ENCODE measurements at regions not wholly inside any gene's neighbourhood (a gene's known extent, or its start where the extent isn't known, plus 50 kb on each side); places are given as distances from the start of the nearest gene placed in this dataset.

DNA sequence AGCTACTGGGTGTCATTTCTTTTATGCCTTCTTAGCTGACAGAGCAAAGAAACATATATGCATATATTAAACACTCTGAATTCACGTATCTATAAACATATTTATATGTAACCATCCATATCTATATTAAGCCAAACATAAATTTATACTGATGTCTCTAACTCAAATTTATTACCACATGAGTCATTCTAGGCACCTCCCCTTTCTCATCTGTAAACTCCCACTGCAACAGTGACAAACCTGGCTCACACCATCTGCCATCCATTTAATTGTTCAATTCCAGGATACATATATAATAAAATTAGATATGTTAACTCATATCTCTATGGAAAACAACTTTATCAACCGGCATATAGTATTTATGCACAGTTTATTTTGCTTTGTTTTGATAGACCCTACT, 722.3 kb downstream of the SORCS1 start:
- Histone ChIP-seq H3K36me3 (no peaks in the 10 kb centered on the region), H3K4me1 (replicated peaks) (no peaks in the 10 kb centered on the region), H3K27me3 (replicated peaks; ENCODE audit: insufficient read depth) (no peaks in the 10 kb centered on the region), H3K4me3 (no peak overlapping the region), H3K9me3 (no peaks in the 10 kb centered on the region), H3K27ac (no peak overlapping the region)
- 60% methylated on average over 2 of the region's 2 CpGs for WGBS
- TF ChIP-seq CTCF (IDR thresholded peaks at IDR 0.05): no peak
- no peak for TF ChIP-seq POLR2A (IDR thresholded peaks at IDR 0.05)
- TF ChIP-seq POLR2AphosphoS5 (IDR thresholded peaks at IDR 0.05): no peak
- no peak for DNase-seq (ENCODE audit: low spot score)
- intact Hi-C loops (cut with DNase I): no loop called here

DNA sequence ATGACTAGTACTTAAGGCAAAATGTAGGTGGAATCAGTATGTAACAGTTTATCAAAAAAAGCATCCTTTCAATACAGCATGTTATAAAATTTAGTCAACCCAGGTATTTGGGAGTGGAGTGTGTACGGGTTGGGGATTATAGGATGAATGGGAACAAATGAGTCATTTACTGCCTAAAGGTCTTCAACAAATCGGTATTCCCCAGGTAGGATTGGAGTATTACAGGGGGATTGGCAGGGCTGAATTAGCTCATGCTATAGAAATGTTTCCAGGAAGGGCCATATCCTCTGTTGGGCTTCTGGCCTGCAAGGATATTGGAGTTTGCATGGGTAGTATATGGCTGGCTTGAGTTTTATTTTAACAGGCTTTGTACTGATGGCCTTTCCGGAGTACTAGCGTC, 723.7 kb downstream of the SORCS1 start:
- Histone ChIP-seq H3K36me3 (no peaks in the 10 kb centered on the region), H3K4me1 (replicated peaks) (no peaks in the 10 kb centered on the region), H3K27ac (no peak overlapping the region), H3K27me3 (replicated peaks; ENCODE audit: insufficient read depth) (no peaks in the 10 kb centered on the region), H3K9me3 (no peaks in the 10 kb centered on the region), H3K4me3 (no peak overlapping the region)
- intact Hi-C loops (cut with DNase I): no loop called here
- WGBS: 76% methylated on average over 4 of the region's 4 CpGs
- TF ChIP-seq POLR2AphosphoS5 (IDR thresholded peaks at IDR 0.05) (no peak), CTCF (IDR thresholded peaks at IDR 0.05) (no peak), POLR2A (IDR thresholded peaks at IDR 0.05) (no peak)
- no peak for DNase-seq (ENCODE audit: low spot score)

- no peaks in the 10 kb centered on the region for H3K27me3 ChIP-seq (replicated peaks; ENCODE audit: insufficient read depth)
- H3K4me3 ChIP-seq: no peak overlapping the region
- DNase-seq (ENCODE audit: low spot score): no peak
- 85% methylated on average over 2 of the region's 2 CpGs for WGBS
- H3K4me1 ChIP-seq (replicated peaks): no peaks in the 10 kb centered on the region
- intact Hi-C loops (cut with DNase I): no loop called here
- H3K27ac ChIP-seq: no peak overlapping the region
- no peaks in the 10 kb centered on the region for H3K9me3 ChIP-seq
- H3K36me3 ChIP-seq: no peaks in the 10 kb centered on the region
- TF ChIP-seq POLR2AphosphoS5 (IDR thresholded peaks at IDR 0.05) (no peak), CTCF (IDR thresholded peaks at IDR 0.05) (no peak), POLR2A (IDR thresholded peaks at IDR 0.05) (no peak)
Observed at GRCh38 chr10:106440355-106440754, 724.2 kb downstream of the SORCS1 start.

DNA sequence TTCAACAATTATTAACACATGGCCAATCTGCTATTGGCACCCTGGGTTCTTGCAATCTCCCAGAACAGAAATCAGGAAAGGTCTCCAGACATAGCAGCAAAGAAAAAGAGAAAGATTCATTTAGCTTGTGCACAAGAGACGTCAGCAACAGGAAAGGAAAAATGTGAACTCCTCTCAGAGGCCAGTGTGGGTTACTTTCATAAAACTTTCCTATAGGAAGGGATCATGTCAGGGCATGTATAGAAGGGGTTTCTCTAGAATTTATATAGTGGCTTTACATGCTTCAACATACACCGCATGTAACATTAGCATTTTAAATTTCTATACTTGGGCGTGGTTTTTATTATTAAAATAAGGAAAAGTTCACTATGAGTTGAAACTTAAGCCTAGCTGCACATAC, 725.1 kb downstream of the SORCS1 start:
- WGBS: 57% methylated on average over 3 of the region's 3 CpGs
- intact Hi-C loops (cut with DNase I): no loop called here
- TF ChIP-seq POLR2A (IDR thresholded peaks at IDR 0.05): no peak
- no peak for TF ChIP-seq POLR2AphosphoS5 (IDR thresholded peaks at IDR 0.05)
- TF ChIP-seq CTCF (IDR thresholded peaks at IDR 0.05): no peak

DNA sequence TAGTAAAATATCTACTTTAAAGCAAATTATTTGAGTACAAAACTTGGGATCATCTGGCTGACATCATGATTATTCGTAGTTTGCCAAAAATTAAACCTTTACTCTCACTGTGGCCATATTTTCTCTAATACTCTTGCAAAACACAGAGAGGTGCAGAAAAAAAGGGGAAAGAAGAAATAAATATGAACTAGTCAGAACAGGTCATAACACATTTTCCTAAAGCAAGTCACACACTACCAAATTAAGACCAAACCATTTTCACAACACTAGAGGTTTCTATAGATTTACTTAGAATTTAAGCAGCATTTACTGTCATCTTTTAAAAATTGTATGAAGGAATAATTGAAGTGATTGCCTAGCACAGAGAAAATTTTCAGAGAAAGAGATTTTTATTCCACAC, 726.1 kb downstream of the SORCS1 start:
- Histone ChIP-seq H3K4me3 (no peak overlapping the region), H3K27me3 (replicated peaks; ENCODE audit: insufficient read depth) (no peaks in the 10 kb centered on the region), H3K4me1 (replicated peaks) (no peaks in the 10 kb centered on the region), H3K36me3 (no peaks in the 10 kb centered on the region), H3K9me3 (no peaks in the 10 kb centered on the region), H3K27ac (no peak overlapping the region)
- WGBS: 61% methylated on average over 1 of the region's 1 CpG
- TF ChIP-seq POLR2AphosphoS5 (IDR thresholded peaks at IDR 0.05) (no peak), POLR2A (IDR thresholded peaks at IDR 0.05) (no peak), CTCF (IDR thresholded peaks at IDR 0.05) (no peak)
- DNase-seq (ENCODE audit: low spot score): no peak
- intact Hi-C loops (cut with DNase I): no loop called here

More for the DNA sequence above, 725.1 kb downstream of the SORCS1 start:
- DNase-seq (ENCODE audit: low spot score): no peak
- no peaks in the 10 kb centered on the region for H3K9me3 ChIP-seq
- H3K36me3 ChIP-seq: no peaks in the 10 kb centered on the region
- H3K4me1 ChIP-seq (replicated peaks): no peaks in the 10 kb centered on the region
- no peaks in the 10 kb centered on the region for H3K27me3 ChIP-seq (replicated peaks; ENCODE audit: insufficient read depth)
- no peak overlapping the region for H3K27ac ChIP-seq
- no peak overlapping the region for H3K4me3 ChIP-seq
